Left ventricle myocardium inferior (tissue), 1 donor: ENCODE measurements at regions not wholly inside any gene's neighbourhood (a gene's known extent, or its start where the extent isn't known, plus 50 kb on each side); places are given as distances from the start of the nearest gene placed in this dataset.

ENCODE experiments used
- DNase-seq: peaks from one replicate; pipeline ENCODE4 v3.0.0-alpha.2; 2020
- H3K27ac ChIP-seq: fragments of 200-600 bp; replicated peaks from 2 replicates; pipeline ENCODE4 v1.8.0; 2021
- H3K27me3 ChIP-seq: fragments of 200-600 bp; 2 replicates; pipeline ENCODE4 v1.8.0; 2021; ENCODE audit warnings: low read depth
- H3K36me3 ChIP-seq: fragments of 200-600 bp; 2 replicates; pipeline ENCODE4 v1.8.0; 2021
- H3K4me1 ChIP-seq: fragments of 200-600 bp; 2 replicates; pipeline ENCODE4 v1.8.0; 2021
- H3K4me3 ChIP-seq: fragments of 200-600 bp; 2 replicates; pipeline ENCODE4 v1.8.0; 2021; ENCODE audit warnings: mild to moderate bottlenecking, moderate library complexity
- H3K9me3 ChIP-seq: fragments of 200-600 bp; replicated peaks from 2 replicates; pipeline ENCODE4 v1.8.0; 2021
- intact Hi-C: fragments of 100-400 bp; cut with micrococcal nuclease; formaldehyde crosslinking; loops from one replicate; pipeline ENCODE4 v1.11.0; 2022
- TF ChIP-seq, protein P1 (sequence below): fragments of 200-600 bp; IDR thresholded peaks from 2 replicates; pipeline ENCODE4 v1.8.0; 2021; ENCODE audit warnings: antibody characterized with exemption, mild to moderate bottlenecking, borderline replicate concordance
- donor health status: DM: no; HTN: yes; CAD: no; lungs with severe emphysema.

DNA sequence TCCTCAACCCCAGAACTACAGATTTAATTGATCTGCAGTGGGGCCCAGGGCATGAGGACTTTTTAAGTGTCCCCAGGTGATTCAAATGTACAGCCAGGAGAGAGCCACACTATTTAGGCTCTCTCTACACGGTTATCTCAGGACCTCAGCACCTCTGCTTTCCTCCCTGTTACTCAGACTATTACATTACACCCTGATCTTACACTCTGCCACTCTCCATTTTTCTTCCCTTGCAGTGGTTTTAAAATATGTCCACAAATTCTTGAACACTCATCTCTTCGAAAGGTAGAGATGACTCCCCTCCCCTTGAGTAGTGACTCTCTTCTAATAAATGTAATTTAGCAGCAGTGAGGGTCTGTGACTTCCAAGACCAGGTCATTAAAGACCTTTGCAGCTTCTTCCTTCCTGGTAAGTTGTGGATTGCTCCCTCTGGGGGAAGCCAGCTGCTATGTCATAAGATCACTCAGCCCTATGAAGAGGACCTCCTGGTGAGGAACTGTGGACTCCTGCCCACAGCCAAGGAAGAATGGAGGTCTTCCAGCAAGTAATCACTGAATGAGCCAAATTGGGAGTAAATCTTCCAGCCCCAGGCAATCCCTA is 87.5 kb upstream of the SSBP2 start:
- TF ChIP-seq, protein P1, sequence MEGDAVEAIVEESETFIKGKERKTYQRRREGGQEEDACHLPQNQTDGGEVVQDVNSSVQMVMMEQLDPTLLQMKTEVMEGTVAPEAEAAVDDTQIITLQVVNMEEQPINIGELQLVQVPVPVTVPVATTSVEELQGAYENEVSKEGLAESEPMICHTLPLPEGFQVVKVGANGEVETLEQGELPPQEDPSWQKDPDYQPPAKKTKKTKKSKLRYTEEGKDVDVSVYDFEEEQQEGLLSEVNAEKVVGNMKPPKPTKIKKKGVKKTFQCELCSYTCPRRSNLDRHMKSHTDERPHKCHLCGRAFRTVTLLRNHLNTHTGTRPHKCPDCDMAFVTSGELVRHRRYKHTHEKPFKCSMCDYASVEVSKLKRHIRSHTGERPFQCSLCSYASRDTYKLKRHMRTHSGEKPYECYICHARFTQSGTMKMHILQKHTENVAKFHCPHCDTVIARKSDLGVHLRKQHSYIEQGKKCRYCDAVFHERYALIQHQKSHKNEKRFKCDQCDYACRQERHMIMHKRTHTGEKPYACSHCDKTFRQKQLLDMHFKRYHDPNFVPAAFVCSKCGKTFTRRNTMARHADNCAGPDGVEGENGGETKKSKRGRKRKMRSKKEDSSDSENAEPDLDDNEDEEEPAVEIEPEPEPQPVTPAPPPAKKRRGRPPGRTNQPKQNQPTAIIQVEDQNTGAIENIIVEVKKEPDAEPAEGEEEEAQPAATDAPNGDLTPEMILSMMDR, result peak; percentile 64
- Histone ChIP-seq H3K27me3 (no peaks in the 10 kb centered on the region), H3K4me1 (peaks cover 11% of the 10 kb centered on the region), H3K27ac (no peak overlapping the region), H3K9me3 (no peaks in the 10 kb centered on the region), H3K36me3 (no peaks in the 10 kb centered on the region), H3K4me3 (no peak overlapping the region)
- no peak for DNase-seq
- intact Hi-C loops, result no loop called here

DNA sequence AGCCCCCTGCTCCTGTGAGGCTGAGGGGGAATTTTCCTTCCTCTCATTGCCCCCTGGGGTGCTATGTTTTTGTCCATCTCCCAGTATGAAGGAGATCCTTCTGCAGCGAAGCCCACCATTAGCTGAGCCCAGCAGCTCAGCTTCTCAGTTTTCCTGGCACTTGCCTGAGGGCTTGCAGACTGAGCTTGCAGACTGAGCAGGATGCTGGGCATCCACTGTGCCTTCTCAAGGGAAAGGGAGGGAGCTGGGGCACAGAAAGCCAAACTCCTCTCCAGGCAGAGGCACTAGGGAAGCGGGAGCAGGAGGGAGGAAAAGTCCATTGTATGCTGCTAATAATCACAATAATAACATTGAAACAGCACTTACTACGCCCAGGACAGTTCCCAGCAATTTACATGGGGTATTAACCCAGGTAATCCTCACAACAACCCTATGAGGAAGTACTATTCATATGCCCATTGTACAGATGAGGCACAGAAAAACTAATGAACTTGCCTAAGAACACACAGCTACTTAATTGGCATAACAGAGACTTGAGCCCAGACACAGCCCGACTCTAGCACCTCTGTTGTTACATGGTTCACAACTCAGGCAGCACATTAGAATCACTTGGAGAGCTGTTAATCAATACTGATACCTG is 86.9 kb upstream of the SSBP2 start:
- Histone ChIP-seq H3K36me3 (no peaks in the 10 kb centered on the region), H3K4me3 (no peak overlapping the region), H3K27me3 (no peaks in the 10 kb centered on the region), H3K27ac (no peak overlapping the region), H3K4me1 (peaks cover 5% of the 10 kb centered on the region), H3K9me3 (no peaks in the 10 kb centered on the region)
- TF ChIP-seq, protein P1, result no peak
- intact Hi-C loops, result no loop called here
- no peak for DNase-seq

DNA sequence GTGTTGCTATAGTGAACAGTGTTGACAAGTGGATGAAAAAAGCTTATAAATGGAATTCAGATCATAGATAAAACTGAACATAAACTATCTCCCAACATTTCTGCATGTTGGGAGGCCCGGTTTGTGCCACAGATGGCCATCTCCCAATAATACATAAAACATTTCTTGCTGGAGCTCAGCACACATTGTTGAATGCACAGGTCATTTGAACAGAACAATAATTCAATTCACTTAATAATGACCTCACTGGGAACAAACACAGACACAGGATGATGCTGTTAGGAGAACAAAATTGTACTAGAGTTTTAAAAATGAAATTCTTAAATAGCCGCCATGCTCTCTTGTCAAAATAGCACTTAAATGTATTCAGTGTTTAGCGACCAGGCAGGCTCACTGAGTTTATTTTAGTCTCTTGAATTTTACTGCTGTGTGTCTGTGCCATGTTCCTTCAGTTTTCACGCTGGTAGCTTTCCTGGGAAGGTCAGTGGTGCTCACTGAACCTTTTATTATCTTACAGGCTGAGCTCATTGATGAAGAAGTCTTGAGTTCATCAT is 85.0 kb upstream of the SSBP2 start:
- no peak for DNase-seq
- Histone ChIP-seq H3K27me3 (no peaks in the 10 kb centered on the region), H3K4me3 (no peak overlapping the region), H3K36me3 (no peaks in the 10 kb centered on the region), H3K27ac (no peak overlapping the region), H3K4me1 (peaks cover 5% of the 10 kb centered on the region), H3K9me3 (no peaks in the 10 kb centered on the region)
- intact Hi-C loops, result no loop called here
- TF ChIP-seq, protein P1, result no peak

DNA sequence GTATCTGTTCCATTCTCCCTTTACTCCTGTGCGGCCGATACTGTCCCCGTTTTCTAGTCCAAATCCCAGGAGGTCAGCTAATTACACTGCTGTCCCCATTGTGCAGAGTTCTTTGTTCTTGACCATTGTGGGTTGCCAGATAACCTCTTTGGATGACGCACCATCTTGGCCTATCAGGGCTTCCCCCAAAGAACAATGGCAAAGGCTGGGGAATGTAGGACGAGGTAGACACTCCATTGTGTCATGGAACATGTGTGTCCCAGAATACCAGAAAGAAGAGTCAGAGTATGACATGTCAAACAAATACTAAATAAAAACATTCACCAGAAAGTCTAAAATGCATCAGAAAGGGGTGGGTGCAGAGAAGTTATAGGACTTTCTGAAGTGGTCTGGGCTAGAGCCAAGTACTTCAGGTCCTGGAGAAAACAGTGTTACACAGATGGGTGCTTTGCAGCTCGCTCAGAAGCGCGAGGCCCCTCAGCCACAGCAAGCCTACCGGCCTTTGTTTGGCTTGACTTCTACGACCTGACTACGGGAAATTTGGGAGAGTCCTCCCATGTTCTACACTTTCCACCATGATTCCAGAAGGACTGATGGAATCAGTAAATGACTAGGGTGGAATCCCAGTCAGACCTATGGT is 83.2 kb upstream of the SSBP2 start:
- TF ChIP-seq, protein P1, result no peak
- DNase-seq, result no peak
- Histone ChIP-seq H3K27me3 (no peaks in the 10 kb centered on the region), H3K4me3 (no peak overlapping the region), H3K4me1 (peaks cover 5% of the 10 kb centered on the region), H3K36me3 (no peaks in the 10 kb centered on the region), H3K27ac (no peak overlapping the region), H3K9me3 (no peaks in the 10 kb centered on the region)
- intact Hi-C loops, result no loop called here

DNA sequence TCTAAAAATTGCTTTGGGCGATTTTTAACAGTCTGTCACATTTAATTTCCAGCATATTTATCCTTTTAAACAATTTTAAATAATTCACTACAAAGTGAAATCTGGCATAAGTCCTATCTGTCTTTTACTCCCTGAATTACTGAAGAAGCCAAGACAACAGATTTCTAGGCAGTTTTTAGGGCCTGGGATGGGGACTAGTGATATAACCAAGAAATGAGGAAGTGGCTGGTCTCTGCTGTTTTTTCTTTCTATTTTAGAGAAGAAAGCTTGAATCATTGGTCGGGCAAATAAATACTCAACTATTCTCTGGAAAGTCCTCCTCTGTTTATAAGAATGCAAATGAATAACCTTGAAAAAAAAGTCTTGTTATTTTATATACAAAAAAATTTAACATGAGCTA is 79.7 kb upstream of the SSBP2 start:
- TF ChIP-seq, protein P1, result no peak
- Histone ChIP-seq H3K27me3 (no peaks in the 10 kb centered on the region), H3K4me1 (peaks cover 4% of the 10 kb centered on the region), H3K27ac (no peak overlapping the region), H3K4me3 (no peak overlapping the region), H3K9me3 (no peaks in the 10 kb centered on the region), H3K36me3 (no peaks in the 10 kb centered on the region)
- intact Hi-C loops, result no loop called here
- no peak for DNase-seq
